Prostate gland (tissue), 2 donors: ENCODE measurements at regions not wholly inside any gene's neighbourhood (a gene's known extent, or its start where the extent isn't known, plus 50 kb on each side); places are given as distances from the start of the nearest gene placed in this dataset.
A peak's percentile ranks its signal among the peaks of the same experiment; 100 is the strongest.

Experiments used
- DNase-seq: peaks from one replicate; pipeline ENCODE4 v3.0.0-alpha.2; 2019; ENCODE audit warnings: low spot score
- H3K27ac ChIP-seq, 2 donors: fragments of 200-600 bp; sonication (generic); 2 replicates each; pipeline ENCODE4 v1.5.1; 2017 to 2019
- H3K27me3 ChIP-seq: fragments of 200-600 bp; sonication (generic); replicated peaks from 2 replicates; pipeline ENCODE4 v1.5.1; 2019; ENCODE audit not compliant: insufficient read depth
- H3K36me3 ChIP-seq, 2 donors: fragments of 200-600 bp; sonication (generic); 1 replicate in 1 of 2; 2 replicates in 1 of 2; pipeline versions ENCODE4 v1.5.1 to v1.8.1; 2017 to 2019
- H3K4me1 ChIP-seq: fragments of 200-600 bp; sonication (generic); replicated peaks from 2 replicates; pipeline ENCODE4 v1.5.1; 2019
- H3K4me3 ChIP-seq, 2 donors: fragments of 200-600 bp; sonication (generic); 2 replicates each; pipeline ENCODE4 v1.5.1; 2017 to 2019
- H3K9me3 ChIP-seq: fragments of 200-600 bp; sonication (generic); 2 replicates; pipeline ENCODE4 v1.5.1; 2017
- CTCF ChIP-seq, 4 experiments: fragments of 200-600 bp in 2 of 4; fragments of 450-650 bp in 2 of 4; sonication (generic) in 2 of 4; IDR thresholded peaks; 1 replicate in 3 of 4; 2 replicates in 1 of 4; pipeline ENCODE4 v1.5.1; 2016 to 2019; ENCODE audit warnings: antibody characterized with exemption in 4 of 4, mild to moderate bottlenecking in 2 of 4, moderate library complexity in 2 of 4
- POLR2A ChIP-seq: fragments of 450-650 bp; IDR thresholded peaks from one replicate; pipeline ENCODE4 v1.6.1; 2016; ENCODE audit warnings: antibody characterized with exemption, mild to moderate bottlenecking
- POLR2AphosphoS5 ChIP-seq: sonication (generic); formaldehyde crosslinking; IDR thresholded peaks from one replicate; pipeline ENCODE4 v1.6.1; 2017; ENCODE audit warnings: antibody characterized with exemption
- WGBS: methylation state at CpG from one replicate; pipeline ENCODE4 v1.1.5; 2018; 5-methylcytosine and 5-hydroxymethylcytosine counted together
- intact Hi-C: fragments of 100-400 bp; cut with DNase I; formaldehyde crosslinking; loops from one replicate; pipeline ENCODE4 v1.14.2; 2022

DNA sequence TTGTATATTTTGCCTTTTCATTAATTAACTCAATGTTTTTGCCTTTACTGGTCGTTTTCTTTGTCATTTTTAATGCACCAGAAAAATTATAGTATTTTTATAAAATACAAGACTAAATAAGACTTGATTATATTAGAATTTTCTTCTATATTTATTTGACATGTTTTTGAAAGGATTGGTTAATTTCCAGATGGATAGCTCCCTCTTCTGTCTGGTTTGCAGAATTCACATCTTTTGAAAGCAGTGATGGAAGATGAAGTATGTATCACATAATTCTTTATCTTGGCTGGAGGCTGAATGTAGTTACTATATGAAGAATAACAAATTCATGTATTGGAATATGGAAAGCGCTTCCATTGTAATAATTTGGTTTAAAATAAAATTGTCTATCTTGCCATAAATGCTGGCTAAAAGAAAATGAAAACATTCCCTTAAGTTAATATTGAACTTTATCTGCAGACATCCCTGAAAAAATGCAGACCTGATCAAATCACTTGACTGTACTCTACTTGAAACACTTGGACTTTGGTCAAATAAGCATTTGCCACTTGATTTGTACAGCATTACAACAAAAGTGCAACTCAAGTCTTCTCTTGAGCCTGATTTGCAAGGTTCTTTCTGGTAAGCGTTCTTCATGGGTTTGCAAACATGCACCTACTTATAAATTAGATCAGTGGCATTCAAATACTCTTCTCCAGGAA lies 86.3 kb upstream of the EFEMP1 start:
- H3K27me3 ChIP-seq: no peaks in the 10 kb centered on the region
- H3K4me3 ChIP-seq: no peak overlapping the region
- WGBS: 37% methylated on average over 3 of the region's 3 CpGs
- intact Hi-C loops: loop anchor here (2.0 to 10.0 kb wide), 2 partner anchors 245 to 291 kb away; no protein-coding TSS in a partner anchor
- TF ChIP-seq CTCF (IDR thresholded peaks at IDR 0.05) (peak; percentile 30 to 63 (median 50)), POLR2A (no peak)
- no peaks in the 10 kb centered on the region for H3K9me3 ChIP-seq
- no peaks in the 10 kb centered on the region for H3K36me3 ChIP-seq
- DNase-seq: no peak
- no peak overlapping the region for H3K27ac ChIP-seq
- H3K4me1 ChIP-seq: no peaks in the 10 kb centered on the region

DNA sequence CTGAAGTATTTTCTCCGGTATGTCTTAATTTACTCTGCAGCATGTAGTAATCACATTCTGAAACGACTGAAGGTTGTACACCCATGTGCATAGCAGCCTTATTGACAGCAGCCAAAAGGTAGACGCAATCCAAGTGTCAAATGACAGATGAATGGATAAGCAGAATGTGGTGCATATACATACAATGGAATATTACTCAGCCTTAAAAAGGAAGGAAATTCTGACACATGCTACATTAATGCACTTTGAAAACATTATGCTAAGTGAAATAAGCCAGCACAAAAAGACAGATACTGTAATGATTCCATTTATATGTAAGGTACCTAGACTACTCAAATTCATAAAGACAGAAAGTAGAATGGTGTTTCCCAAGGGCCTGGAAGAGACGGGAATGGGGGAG lies 88.0 kb upstream of the EFEMP1 start:
- TF ChIP-seq POLR2A (no peak), POLR2AphosphoS5 (no peak), CTCF (IDR thresholded peaks at IDR 0.05) (no peak)
- intact Hi-C loops: no loop called here
- 87% methylated on average over 4 of the region's 4 CpGs for WGBS

GRCh38 chr2:56012221-56012765 lies 88.7 kb upstream of the EFEMP1 start:
- H3K4me3 ChIP-seq: no peak overlapping the region
- 68% methylated on average over 1 of the region's 1 CpG for WGBS

More for the DNA sequence above, 88.0 kb upstream of the EFEMP1 start:
- no peaks in the 10 kb centered on the region for H3K4me1 ChIP-seq
- H3K9me3 ChIP-seq: no peaks in the 10 kb centered on the region
- no peak overlapping the region for H3K27ac ChIP-seq
- no peak for DNase-seq
- H3K36me3 ChIP-seq: no peaks in the 10 kb centered on the region
- H3K27me3 ChIP-seq: no peaks in the 10 kb centered on the region
- H3K4me3 ChIP-seq: no peak overlapping the region

GRCh38 chr2:56013475-56013874 lies 89.9 kb upstream of the EFEMP1 start:
- intact Hi-C loops: no loop called here
- no peak for DNase-seq
- H3K27ac ChIP-seq: no peak overlapping the region
- no peaks in the 10 kb centered on the region for H3K27me3 ChIP-seq
- no peaks in the 10 kb centered on the region for H3K4me1 ChIP-seq
- no peak for TF ChIP-seq POLR2A
- TF ChIP-seq POLR2AphosphoS5: no peak
- no peak for TF ChIP-seq CTCF (IDR thresholded peaks at IDR 0.05)
- no peak overlapping the region for H3K4me3 ChIP-seq
- no peaks in the 10 kb centered on the region for H3K36me3 ChIP-seq
- no peaks in the 10 kb centered on the region for H3K9me3 ChIP-seq

More at GRCh38 chr2:56012221-56012765, 88.7 kb upstream of the EFEMP1 start:
- Histone ChIP-seq H3K4me1 (no peaks in the 10 kb centered on the region), H3K9me3 (no peaks in the 10 kb centered on the region), H3K36me3 (no peaks in the 10 kb centered on the region), H3K27ac (no peak overlapping the region), H3K27me3 (no peaks in the 10 kb centered on the region)
- TF ChIP-seq POLR2AphosphoS5: no peak
- TF ChIP-seq CTCF (IDR thresholded peaks at IDR 0.05): no peak
- TF ChIP-seq POLR2A: no peak
- intact Hi-C loops: no loop called here
- no peak for DNase-seq

DNA sequence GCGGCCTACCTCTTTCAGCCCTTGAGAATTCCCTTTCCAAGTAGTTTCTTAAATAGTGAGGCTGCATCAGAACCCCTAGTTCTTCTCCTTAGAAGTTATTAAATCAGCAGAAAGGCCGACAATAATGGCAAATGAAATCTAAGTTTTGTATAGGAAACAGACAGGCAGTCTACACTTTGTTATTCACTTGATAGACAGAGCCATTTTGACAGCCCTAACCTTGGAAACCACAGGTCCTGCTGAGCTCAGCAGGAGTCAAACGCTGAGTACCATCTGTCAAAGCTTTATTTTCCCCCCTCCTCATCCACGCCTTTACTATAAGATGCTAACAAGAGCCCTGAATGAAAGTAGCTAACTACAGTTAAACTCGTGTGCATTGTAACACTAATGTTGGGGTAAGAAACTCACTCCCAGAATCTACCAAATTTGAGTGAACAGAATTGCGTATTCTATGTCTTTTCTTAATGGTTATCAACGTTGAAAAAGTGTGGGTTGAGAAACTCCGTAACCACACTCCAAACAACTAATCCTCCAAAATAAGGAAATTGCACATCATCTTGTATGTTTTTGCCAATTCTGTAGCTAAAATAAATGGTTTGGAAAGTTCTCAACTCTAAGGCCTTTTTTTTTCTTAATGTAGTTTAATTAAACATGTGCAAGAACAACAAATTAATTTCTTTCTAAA lies 90.6 kb upstream of the EFEMP1 start:
- TF ChIP-seq CTCF (IDR thresholded peaks at IDR 0.05) (no peak), POLR2AphosphoS5 (no peak), POLR2A (no peak)
- Histone ChIP-seq H3K27ac (no peak overlapping the region), H3K9me3 (no peaks in the 10 kb centered on the region), H3K36me3 (no peaks in the 10 kb centered on the region), H3K4me3 (no peak overlapping the region), H3K27me3 (no peaks in the 10 kb centered on the region), H3K4me1 (no peaks in the 10 kb centered on the region)
- no peak for DNase-seq
- WGBS: 76% methylated on average over 8 of the region's 8 CpGs
- intact Hi-C loops: no loop called here
